Astrocyte of the spinal cord (primary cell): ENCODE measurements at regions not wholly inside any gene's neighbourhood (a gene's known extent, or its start where the extent isn't known, plus 50 kb on each side); places are given as distances from the start of the nearest gene placed in this dataset.

ENCODE experiments used
- DNase-seq: peaks from one replicate; pipeline ENCODE4 v3.0.0; 2011; ENCODE audit warnings: low read depth, low spot score
- H3K4me3 ChIP-seq: 2 replicates; pipeline ENCODE4 v1.5.1; 2011; ENCODE audit warnings: low read depth, mild to moderate bottlenecking, low read length, moderate library complexity
- in situ Hi-C: cut with HindIII; loops from 2 replicates; pipeline ENCODE4 v1.10.0; 2017; ENCODE audit warnings: low sequenced_read_pairs
- TF ChIP-seq, protein P1 (sequence below): IDR thresholded peaks from 2 replicates; pipeline ENCODE4 v1.5.1; 2012; ENCODE audit warnings: low read depth, mild to moderate bottlenecking, low read length, inconsistent platforms

DNA sequence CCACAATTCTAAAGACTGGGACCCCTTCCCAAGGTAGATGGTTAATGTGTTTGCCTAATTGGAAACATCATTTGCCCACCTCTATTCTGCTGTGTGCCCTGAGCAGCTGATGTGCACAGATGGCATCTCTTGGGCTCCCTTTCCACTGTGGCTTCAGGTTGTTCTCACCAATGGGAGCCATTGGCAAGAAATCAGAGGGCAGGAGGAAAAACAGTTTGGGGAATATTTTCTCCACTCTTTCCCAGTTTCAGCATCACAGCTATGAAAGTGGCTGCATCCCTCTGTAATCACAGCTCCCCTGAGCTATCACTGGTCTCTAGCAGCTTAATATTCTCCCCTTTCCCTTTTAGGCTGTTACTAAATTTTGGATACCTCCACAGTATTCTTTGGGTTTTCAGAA lies 911.6 kb upstream of the SEMA6A start:
- no peak for DNase-seq
- no peak overlapping the region for H3K4me3 ChIP-seq
- in situ Hi-C loops: no loop called here
- TF ChIP-seq, protein P1, sequence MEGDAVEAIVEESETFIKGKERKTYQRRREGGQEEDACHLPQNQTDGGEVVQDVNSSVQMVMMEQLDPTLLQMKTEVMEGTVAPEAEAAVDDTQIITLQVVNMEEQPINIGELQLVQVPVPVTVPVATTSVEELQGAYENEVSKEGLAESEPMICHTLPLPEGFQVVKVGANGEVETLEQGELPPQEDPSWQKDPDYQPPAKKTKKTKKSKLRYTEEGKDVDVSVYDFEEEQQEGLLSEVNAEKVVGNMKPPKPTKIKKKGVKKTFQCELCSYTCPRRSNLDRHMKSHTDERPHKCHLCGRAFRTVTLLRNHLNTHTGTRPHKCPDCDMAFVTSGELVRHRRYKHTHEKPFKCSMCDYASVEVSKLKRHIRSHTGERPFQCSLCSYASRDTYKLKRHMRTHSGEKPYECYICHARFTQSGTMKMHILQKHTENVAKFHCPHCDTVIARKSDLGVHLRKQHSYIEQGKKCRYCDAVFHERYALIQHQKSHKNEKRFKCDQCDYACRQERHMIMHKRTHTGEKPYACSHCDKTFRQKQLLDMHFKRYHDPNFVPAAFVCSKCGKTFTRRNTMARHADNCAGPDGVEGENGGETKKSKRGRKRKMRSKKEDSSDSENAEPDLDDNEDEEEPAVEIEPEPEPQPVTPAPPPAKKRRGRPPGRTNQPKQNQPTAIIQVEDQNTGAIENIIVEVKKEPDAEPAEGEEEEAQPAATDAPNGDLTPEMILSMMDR: no peak

DNA sequence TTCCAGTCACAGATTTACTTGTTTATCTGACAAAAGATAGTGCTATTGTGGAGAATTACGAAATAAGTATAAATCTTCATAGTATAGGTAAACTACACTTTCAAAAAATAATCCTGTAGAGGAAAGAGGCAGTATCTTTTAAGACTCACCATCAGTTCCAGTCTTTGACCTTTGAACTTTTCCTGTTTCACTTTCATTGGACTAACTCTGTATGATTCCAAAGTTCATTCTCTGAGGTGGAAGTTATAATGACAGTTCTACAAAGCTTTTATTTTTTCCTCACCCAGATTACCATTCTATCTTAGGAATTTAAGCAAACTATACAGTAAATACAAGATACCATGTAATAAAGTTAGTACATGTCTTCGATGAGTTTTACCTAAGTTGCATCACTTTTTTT lies 901.3 kb upstream of the SEMA6A start:
- TF ChIP-seq, protein P1: no peak
- no peak for DNase-seq
- no peak overlapping the region for H3K4me3 ChIP-seq
- in situ Hi-C loops: no loop called here

DNA sequence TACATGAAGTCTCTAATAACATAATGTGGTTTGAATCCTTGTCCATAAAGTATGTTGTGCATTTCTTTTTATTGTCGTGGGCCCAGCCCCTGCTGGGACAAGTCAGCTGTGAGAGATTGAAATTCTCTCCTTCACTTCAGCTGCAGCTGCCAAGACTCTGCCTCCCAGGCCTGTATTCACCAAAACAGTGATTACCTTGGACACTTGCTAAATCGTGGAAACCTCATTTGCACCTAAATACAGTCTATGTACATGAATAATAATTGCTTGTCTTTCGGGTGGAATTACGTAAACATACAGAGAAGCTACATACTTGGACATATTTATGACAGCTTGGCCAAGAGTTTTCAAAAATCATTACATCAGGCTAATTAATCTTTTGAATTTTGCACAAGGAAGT lies 898.5 kb upstream of the SEMA6A start:
- no peak overlapping the region for H3K4me3 ChIP-seq
- DNase-seq: peak; percentile 39
- TF ChIP-seq, protein P1: no peak
- in situ Hi-C loops: no loop called here

DNA sequence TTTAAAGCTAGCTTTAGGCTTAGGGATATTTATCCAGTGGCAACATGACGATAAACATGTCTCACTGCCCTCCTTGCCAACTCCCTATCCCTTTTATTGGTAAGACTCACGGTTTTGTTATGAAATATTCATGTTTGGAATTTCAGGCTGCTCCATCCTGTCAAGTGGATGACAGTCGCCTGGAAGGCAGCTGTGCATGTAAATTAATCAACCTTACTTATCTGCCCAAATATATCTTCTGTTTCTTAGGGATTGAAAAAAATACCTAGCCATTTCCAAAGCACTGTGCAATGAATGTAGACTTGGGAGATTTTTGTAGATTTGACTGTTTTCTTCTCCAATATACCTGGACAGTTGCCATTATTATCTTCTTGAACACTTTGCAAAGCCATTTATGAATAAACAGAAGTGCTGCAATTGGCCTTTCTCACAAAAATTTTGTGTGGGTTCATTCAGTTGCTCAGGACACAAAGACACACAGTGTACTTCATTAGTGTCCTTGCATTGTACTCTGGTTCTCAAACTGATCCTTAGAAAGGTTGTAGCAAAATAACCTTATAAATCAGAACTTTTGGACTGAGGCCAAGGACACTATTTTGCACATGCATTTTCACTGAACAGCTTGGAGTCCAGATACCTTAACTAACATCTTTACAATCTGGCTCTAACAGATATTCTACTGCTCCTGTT lies 889.4 kb upstream of the SEMA6A start:
- DNase-seq: no peak
- in situ Hi-C loops: no loop called here
- H3K4me3 ChIP-seq: no peak overlapping the region
- TF ChIP-seq, protein P1: no peak

DNA sequence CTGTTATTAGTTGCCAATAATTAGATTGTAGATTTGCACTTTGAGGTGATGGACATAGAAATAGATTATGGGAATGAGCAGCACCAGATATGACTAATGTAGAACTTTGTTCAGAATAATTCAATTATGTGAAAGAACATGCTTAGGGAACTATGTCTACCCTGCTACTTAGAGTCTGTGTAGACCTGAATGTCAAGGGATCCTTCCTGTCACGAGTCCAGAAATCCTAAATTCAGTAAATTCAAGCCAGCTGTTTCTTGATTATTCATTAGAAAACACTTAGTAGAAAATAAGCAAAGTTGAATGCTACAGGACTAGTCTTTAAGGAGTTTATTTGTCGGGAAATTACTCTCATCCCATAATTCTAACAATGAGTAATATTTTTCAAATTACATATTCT lies 887.3 kb upstream of the SEMA6A start:
- TF ChIP-seq, protein P1: no peak
- in situ Hi-C loops: no loop called here
- H3K4me3 ChIP-seq: no peak overlapping the region
- no peak for DNase-seq

DNA sequence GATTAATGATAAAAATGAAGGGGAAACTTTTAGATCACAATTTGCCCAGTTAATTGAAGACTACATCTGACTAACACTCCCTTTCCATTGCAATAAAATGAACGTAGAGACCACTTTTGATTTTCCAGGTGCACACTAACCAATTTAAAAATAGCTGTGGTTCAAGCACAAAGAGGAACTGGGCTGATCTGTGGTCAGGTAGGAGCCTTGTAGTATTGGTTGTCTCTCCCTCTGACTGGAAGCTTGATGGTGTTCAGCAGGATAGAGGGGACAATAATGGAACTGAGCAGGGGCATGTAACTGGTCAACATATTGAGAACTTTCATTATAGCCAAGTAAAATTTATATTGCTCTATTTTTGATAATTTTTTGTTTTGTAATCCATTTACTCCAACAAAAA lies 886.8 kb upstream of the SEMA6A start:
- H3K4me3 ChIP-seq: no peak overlapping the region
- TF ChIP-seq, protein P1: no peak
- no peak for DNase-seq
- in situ Hi-C loops: no loop called here
